ENCODE measurements at regions not wholly inside any gene's neighbourhood (a gene's known extent, or its start where the extent isn't known, plus 50 kb on each side); places are given as distances from the start of the nearest gene placed in this dataset.
"Not testable (repeated sequence)": the region's sequence is repeated elsewhere in the genome, so short reads cannot be mapped to it uniquely, and the experiment has no call there.

GRCh38 chr14:37711831-37712475, 116.5 kb downstream of the TTC6 start:
- DNase-seq (ENCODE audit: low spot score), result no peak

GRCh38 chr14:37712476-37712860, 117.0 kb downstream of the TTC6 start:
- not testable (repeated sequence) for DNase-seq (ENCODE audit: low spot score)

- no peak for DNase-seq (ENCODE audit: low spot score)
These were observed 117.6 kb downstream of the TTC6 start for GRCh38 chr14:37712976-37713431.

GRCh38 chr14:37720131-37720530, 124.7 kb downstream of the TTC6 start:
- DNase-seq (ENCODE audit: low spot score), result no peak

- DNase-seq (ENCODE audit: low spot score), result no peak
These were observed 126.7 kb downstream of the TTC6 start for GRCh38 chr14:37721976-37722659.

GRCh38 chr14:37723515-37723914, 128.1 kb downstream of the TTC6 start:
- DNase-seq (ENCODE audit: low spot score), result no peak

- no peak for DNase-seq (ENCODE audit: low spot score)
These were observed 131.3 kb downstream of the TTC6 start for GRCh38 chr14:37726708-37727107.

GRCh38 chr14:37729218-37729617, 133.8 kb downstream of the TTC6 start:
- no peak for DNase-seq (ENCODE audit: low spot score)

- DNase-seq (ENCODE audit: low spot score), result no peak
These were observed 135.7 kb downstream of the TTC6 start for GRCh38 chr14:37731094-37731493.

GRCh38 chr14:37745657-37746056, 150.2 kb downstream of the TTC6 start:
- no peak for DNase-seq (ENCODE audit: low spot score)

GRCh38 chr14:37746140-37746832, 150.9 kb downstream of the TTC6 start:
- no peak for DNase-seq (ENCODE audit: low spot score)

GRCh38 chr14:37753459-37753858, 158.0 kb downstream of the TTC6 start:
- no peak for DNase-seq (ENCODE audit: low spot score)

GRCh38 chr14:37760275-37760674, 164.8 kb downstream of the TTC6 start:
- DNase-seq (ENCODE audit: low spot score), result not testable (repeated sequence)

- no peak for DNase-seq (ENCODE audit: low spot score)
These were observed 167.8 kb downstream of the TTC6 start for GRCh38 chr14:37763266-37763665.

- DNase-seq (ENCODE audit: low spot score), result not testable (repeated sequence)
These were observed 176.9 kb downstream of the TTC6 start for GRCh38 chr14:37772283-37772682.

- DNase-seq (ENCODE audit: low spot score), result no peak
These were observed 181.5 kb downstream of the TTC6 start for GRCh38 chr14:37776791-37777499.

- no peak for DNase-seq (ENCODE audit: low spot score)
These were observed 182.9 kb downstream of the TTC6 start for GRCh38 chr14:37778135-37778943.

GRCh38 chr14:37779480-37779879, 184.1 kb downstream of the TTC6 start:
- no peak for DNase-seq (ENCODE audit: low spot score)

- not testable (repeated sequence) for DNase-seq (ENCODE audit: low spot score)
These were observed 185.3 kb downstream of the TTC6 start for GRCh38 chr14:37780731-37781130.

- not testable (repeated sequence) for DNase-seq (ENCODE audit: low spot score)
These were observed 188.9 kb downstream of the TTC6 start for GRCh38 chr14:37784203-37784826.

GRCh38 chr14:37784827-37785223, 189.4 kb downstream of the TTC6 start:
- not testable (repeated sequence) for DNase-seq (ENCODE audit: low spot score)

All from AG08396 (cell line).